HL-60 (cell line): ENCODE measurements at regions not wholly inside any gene's neighbourhood (a gene's known extent, or its start where the extent isn't known, plus 50 kb on each side); places are given as distances from the start of the nearest gene placed in this dataset.

ENCODE experiments used
- DNase-seq, 2 experiments: peaks; one replicate each; pipeline ENCODE4 v3.0.0-alpha.2; 2010 to 2020; ENCODE audit warnings: low read depth in 1 of 2, low spot score in 1 of 2
- H3K27ac ChIP-seq: fragments of 250-450 bp; sonication (Bioruptor Pico); replicated peaks from 2 replicates; pipeline ENCODE4 v1.5.1; 2020; ENCODE audit warnings: mild to moderate bottlenecking, moderate library complexity
- H3K27me3 ChIP-seq: fragments of 250-450 bp; sonication (Bioruptor Pico); 2 replicates; pipeline ENCODE4 v1.5.1; 2021; ENCODE audit warnings: mild to moderate bottlenecking, moderate library complexity; ENCODE audit not compliant: insufficient read depth, poor library complexity, severe bottlenecking
- H3K4me3 ChIP-seq: replicated peaks from 2 replicates; pipeline ENCODE4 v1.5.1; 2011; ENCODE audit warnings: mild to moderate bottlenecking, control low read depth, low read length; ENCODE audit not compliant: insufficient read depth
- GABPA ChIP-seq: IDR thresholded peaks from 2 replicates; pipeline ENCODE4 v1.6.1; 2012; ENCODE audit warnings: low read depth
- POLR2AphosphoS5 ChIP-seq: IDR thresholded peaks from 2 replicates; pipeline ENCODE4 v1.6.1; 2012; ENCODE audit warnings: low read depth
- SPI1 ChIP-seq: IDR thresholded peaks from 2 replicates; pipeline ENCODE4 v1.6.1; 2012; ENCODE audit warnings: low read depth, mild to moderate bottlenecking, borderline replicate concordance
- TF ChIP-seq, protein P1 (sequence below): IDR thresholded peaks from one replicate; pipeline ENCODE4 v1.5.1; 2011; ENCODE audit warnings: low read length, control low read depth, inconsistent platforms; ENCODE audit not compliant: insufficient read depth
- TF ChIP-seq, protein P2 (sequence below): IDR thresholded peaks from 2 replicates; pipeline ENCODE4 v1.6.1; 2012; ENCODE audit warnings: low read depth; ENCODE audit not compliant: insufficient replicate concordance

DNA sequence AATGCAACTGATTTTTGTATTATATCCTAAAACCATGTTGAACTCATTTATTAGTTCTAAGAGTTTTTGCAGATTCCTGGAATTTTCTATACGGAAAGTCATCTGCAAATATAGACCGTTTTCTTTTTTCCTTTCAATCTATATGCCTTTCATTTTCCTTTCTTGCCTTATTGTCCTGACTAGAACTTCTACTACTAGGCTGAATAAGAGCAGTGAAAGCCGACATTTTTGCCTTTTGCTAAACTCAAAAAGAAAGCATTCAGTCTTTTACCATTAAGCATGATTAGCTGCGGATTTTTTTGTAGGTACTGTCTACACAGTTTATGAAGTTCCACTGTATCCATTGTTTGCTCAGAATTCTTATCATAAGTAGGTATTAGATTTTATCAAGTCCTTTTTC is 328.4 kb downstream of the TEX29 start:
- no peak for DNase-seq
- peaks cover 17% of the 10 kb centered on the region for H3K27me3 ChIP-seq
- TF ChIP-seq, protein P1, sequence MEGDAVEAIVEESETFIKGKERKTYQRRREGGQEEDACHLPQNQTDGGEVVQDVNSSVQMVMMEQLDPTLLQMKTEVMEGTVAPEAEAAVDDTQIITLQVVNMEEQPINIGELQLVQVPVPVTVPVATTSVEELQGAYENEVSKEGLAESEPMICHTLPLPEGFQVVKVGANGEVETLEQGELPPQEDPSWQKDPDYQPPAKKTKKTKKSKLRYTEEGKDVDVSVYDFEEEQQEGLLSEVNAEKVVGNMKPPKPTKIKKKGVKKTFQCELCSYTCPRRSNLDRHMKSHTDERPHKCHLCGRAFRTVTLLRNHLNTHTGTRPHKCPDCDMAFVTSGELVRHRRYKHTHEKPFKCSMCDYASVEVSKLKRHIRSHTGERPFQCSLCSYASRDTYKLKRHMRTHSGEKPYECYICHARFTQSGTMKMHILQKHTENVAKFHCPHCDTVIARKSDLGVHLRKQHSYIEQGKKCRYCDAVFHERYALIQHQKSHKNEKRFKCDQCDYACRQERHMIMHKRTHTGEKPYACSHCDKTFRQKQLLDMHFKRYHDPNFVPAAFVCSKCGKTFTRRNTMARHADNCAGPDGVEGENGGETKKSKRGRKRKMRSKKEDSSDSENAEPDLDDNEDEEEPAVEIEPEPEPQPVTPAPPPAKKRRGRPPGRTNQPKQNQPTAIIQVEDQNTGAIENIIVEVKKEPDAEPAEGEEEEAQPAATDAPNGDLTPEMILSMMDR, result no peak
- TF ChIP-seq, protein P2, sequence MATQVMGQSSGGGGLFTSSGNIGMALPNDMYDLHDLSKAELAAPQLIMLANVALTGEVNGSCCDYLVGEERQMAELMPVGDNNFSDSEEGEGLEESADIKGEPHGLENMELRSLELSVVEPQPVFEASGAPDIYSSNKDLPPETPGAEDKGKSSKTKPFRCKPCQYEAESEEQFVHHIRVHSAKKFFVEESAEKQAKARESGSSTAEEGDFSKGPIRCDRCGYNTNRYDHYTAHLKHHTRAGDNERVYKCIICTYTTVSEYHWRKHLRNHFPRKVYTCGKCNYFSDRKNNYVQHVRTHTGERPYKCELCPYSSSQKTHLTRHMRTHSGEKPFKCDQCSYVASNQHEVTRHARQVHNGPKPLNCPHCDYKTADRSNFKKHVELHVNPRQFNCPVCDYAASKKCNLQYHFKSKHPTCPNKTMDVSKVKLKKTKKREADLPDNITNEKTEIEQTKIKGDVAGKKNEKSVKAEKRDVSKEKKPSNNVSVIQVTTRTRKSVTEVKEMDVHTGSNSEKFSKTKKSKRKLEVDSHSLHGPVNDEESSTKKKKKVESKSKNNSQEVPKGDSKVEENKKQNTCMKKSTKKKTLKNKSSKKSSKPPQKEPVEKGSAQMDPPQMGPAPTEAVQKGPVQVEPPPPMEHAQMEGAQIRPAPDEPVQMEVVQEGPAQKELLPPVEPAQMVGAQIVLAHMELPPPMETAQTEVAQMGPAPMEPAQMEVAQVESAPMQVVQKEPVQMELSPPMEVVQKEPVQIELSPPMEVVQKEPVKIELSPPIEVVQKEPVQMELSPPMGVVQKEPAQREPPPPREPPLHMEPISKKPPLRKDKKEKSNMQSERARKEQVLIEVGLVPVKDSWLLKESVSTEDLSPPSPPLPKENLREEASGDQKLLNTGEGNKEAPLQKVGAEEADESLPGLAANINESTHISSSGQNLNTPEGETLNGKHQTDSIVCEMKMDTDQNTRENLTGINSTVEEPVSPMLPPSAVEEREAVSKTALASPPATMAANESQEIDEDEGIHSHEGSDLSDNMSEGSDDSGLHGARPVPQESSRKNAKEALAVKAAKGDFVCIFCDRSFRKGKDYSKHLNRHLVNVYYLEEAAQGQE, result no peak
- no peak for TF ChIP-seq POLR2AphosphoS5
- TF ChIP-seq SPI1, result no peak
- TF ChIP-seq GABPA, result no peak

DNA sequence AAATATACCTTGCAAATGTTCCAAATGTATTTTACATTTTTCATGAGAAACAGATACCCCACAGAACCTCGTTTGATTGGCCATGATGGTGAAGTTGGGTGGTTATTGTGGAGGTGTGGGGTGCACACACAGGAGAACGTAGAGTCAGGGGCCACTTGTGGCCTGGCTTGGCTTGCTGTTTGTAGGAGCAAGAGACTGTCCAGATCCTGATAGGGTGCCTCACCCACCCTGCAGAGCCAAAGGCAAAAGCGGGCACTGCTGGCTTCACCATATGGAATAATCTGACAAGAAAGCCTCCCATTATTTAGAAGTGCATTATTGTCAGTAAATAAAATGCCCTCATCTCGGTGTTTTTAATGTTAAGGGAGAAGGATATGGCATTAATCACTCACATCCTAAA is 330.2 kb downstream of the TEX29 start:
- H3K4me3 ChIP-seq, result no peak overlapping the region
- no peak for DNase-seq
- TF ChIP-seq, protein P1, result no peak
- TF ChIP-seq POLR2AphosphoS5 (no peak), SPI1 (no peak), GABPA (no peak)
- TF ChIP-seq, protein P2, result no peak
- no peak overlapping the region for H3K27ac ChIP-seq
- peaks cover 18% of the 10 kb centered on the region for H3K27me3 ChIP-seq

More for the DNA sequence above, 328.4 kb downstream of the TEX29 start:
- Histone ChIP-seq H3K27ac (no peak overlapping the region), H3K4me3 (no peak overlapping the region)

DNA sequence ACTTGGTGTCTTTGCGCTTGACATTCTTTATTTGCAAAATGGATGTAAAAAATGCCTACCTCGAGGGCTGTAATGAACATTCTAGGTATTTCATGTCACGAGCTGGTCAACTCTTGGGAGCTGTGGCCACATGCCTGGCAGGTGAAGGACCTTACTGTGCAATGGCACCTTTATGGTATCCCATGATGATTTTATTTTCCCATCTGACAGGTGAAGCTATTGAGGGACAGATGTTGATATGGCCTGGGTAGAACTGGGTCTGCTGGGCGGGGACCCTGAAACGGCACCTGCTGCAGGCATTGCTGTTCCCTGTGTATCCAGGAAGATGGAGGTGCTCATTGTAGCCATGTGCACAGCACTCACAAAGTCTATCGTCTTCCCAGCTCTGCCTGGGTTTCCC is 332.2 kb downstream of the TEX29 start:
- no peak for DNase-seq
- no peak for TF ChIP-seq GABPA
- no peak for TF ChIP-seq POLR2AphosphoS5
- TF ChIP-seq, protein P1, result no peak
- TF ChIP-seq SPI1, result no peak
- TF ChIP-seq, protein P2, result no peak
- Histone ChIP-seq H3K27ac (no peak overlapping the region), H3K27me3 (peaks cover 18% of the 10 kb centered on the region), H3K4me3 (no peak overlapping the region)
